Heart left ventricle (tissue), 16 donors: ENCODE measurements at regions not wholly inside any gene's neighbourhood (a gene's known extent, or its start where the extent isn't known, plus 50 kb on each side); places are given as distances from the start of the nearest gene placed in this dataset.

Experiments used
- ATAC-seq, 4 donors: fragments of 200-7000 bp; cut with Tn5 transposase; one replicate each; pipeline ENCODE4 v1.9.1; 2020 to 2022; ENCODE audit warnings: moderate library complexity in 4 of 4, mild to moderate bottlenecking in 3 of 4, moderate number of reproducible peaks in 1 of 4
- DNase-seq, 5 donors: peaks; one replicate each; pipeline ENCODE4 v3.0.0-alpha.2; 2020
- H3K27ac ChIP-seq, 12 donors: fragments of 200-600 bp; sonication (generic) in 4 of 12; one replicate each; pipeline versions ENCODE4 v1.5.0 to v1.8.0; 2016 to 2022; ENCODE audit warnings: mild to moderate bottlenecking in 2 of 12
- H3K27me3 ChIP-seq, 9 donors: fragments of 200-600 bp; sonication (generic) in 2 of 9; one replicate each; pipeline versions ENCODE4 v1.5.1 to v1.8.0; 2016 to 2022; ENCODE audit warnings: mild to moderate bottlenecking in 3 of 9
- H3K36me3 ChIP-seq, 9 donors: fragments of 200-600 bp; sonication (generic) in 2 of 9; one replicate each; pipeline versions ENCODE4 v1.5.0 to v1.8.0; 2018 to 2022; ENCODE audit warnings: mild to moderate bottlenecking in 2 of 9
- H3K4me1 ChIP-seq, 12 donors: fragments of 200-600 bp; sonication (generic) in 4 of 12; one replicate each; pipeline versions ENCODE4 v1.5.0 to v1.8.0; 2016 to 2022; ENCODE audit warnings: mild to moderate bottlenecking in 3 of 12
- H3K4me3 ChIP-seq, 12 donors: fragments of 200-600 bp; sonication (generic) in 4 of 12; one replicate each; pipeline versions ENCODE4 v1.5.0 to v1.8.0; 2017 to 2022; ENCODE audit warnings: mild to moderate bottlenecking in 9 of 12, moderate library complexity in 4 of 12
- H3K9me3 ChIP-seq, 12 donors: fragments of 200-600 bp; sonication (generic) in 4 of 12; one replicate each; pipeline versions ENCODE4 v1.5.0 to v1.8.0; 2016 to 2022; ENCODE audit warnings: mild to moderate bottlenecking in 1 of 12
- CTCF ChIP-seq, 12 donors: fragments of 200-600 bp; sonication (generic) in 4 of 12; IDR thresholded peaks; one replicate each; pipeline versions ENCODE4 v1.5.0 to v1.8.0; 2018 to 2022; ENCODE audit warnings: antibody characterized with exemption in 12 of 12, mild to moderate bottlenecking in 5 of 12
- POLR2A ChIP-seq, 2 donors: fragments of 450-650 bp; IDR thresholded peaks; one replicate each; pipeline ENCODE4 v1.6.1; 2017; ENCODE audit warnings: antibody characterized with exemption in 2 of 2, mild to moderate bottlenecking in 2 of 2, moderate library complexity in 2 of 2
- WGBS, 4 donors: extraction: QIAGEN DNeasy Blood & Tissue Kit in 2 of 4; methylation state at CpG; one replicate each; pipeline versions ENCODE4 v1.1.5 to v1.1.7; 2013 to 2018; 5-methylcytosine and 5-hydroxymethylcytosine counted together
- intact Hi-C, 10 donors: fragments of 100-400 bp; cut with DNase I; formaldehyde crosslinking; loops; one replicate each; pipeline versions ENCODE4 v1.11.1 to v1.14.2; 2022
- donor health status: ischemic (EF 13 %, LVEDD 7.1; RV severe dilation, severe dysfunction).
- donor health status: healthy with polysubstance abuse.
- donor health status: DM: no; HTN: yes; CAD: no.
- donor health status: DM: no; HTN: no; CAD: no.
- donor health status: ischemic (EF 25% LVEDD 6.9; RV normal size, moderate dysfunction).
- donor health status: ischemic (EF 25% LVEDD 5.7; RV mildly dilated, moderate dysfunction).
- donor health status: healthy.
- donor health status: DM: yes; HTN: yes; CAD: no.
- donor health status: ischemic (EF 35%, LVEDD 5.7; RV mildly dilated, moderate dysfunction).
- donor health status: nonischemic (EF 11% LVEDD 7.7; RV severe dilation, severe dysfunction).
- donor health status: DM: yes; HTN: yes; CAD: no.
- donor health status: PGD.
- donor health status: ischemic (EF 29% LVEDD 5.4; RV normal size, mild dysfunction).
- donor health status: nonischemic (EF 23%, LVEDD 6.1; RV moderate dilation, normal function).

DNA sequence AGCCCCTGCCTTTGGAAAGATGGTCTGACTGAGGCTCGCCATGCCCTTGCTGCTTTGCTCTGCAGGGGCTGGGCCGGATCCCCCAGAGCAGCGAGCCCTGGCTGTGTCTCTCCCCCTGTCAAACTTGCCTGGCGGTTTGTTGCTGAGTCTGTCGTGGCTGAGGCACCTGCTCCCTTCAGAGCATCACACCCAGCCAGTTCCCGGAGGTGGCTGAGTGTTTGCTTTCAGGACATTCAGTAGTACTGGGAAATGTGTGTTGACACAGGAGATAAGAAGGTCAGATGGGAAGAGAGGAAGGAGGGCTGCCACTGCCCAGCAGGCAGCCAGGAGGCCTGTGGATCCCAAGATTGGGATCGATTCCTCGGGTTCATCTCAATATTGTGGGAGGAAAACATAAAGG, 62.9 kb downstream of the GADD45G start:
- no peak for DNase-seq
- H3K4me1 ChIP-seq = peaks cover 0 to 10% (median 0%) of the 10 kb centered on the region in 12 donors
- intact Hi-C loops = loop anchor here in 2 of 10 donors (10.0 kb wide), 1 partner anchor 63 kb away; the partner anchor contains the start of gene GADD45G (in 2 of the 2)
- H3K27me3 ChIP-seq = no peaks in the 10 kb centered on the region
- H3K36me3 ChIP-seq = no peaks in the 10 kb centered on the region
- H3K27ac ChIP-seq = no peak overlapping the region
- no peak overlapping the region for H3K4me3 ChIP-seq
- peak in 1 of 4 donors; percentile 79 for ATAC-seq
- TF ChIP-seq POLR2A (IDR thresholded peaks at IDR 0.05) (no peak), CTCF (IDR thresholded peaks at IDR 0.05) (no peak)
- no peaks in the 10 kb centered on the region for H3K9me3 ChIP-seq
- WGBS, 4 donors = 52 to 67% (median 60%) methylated on average over 8 of the region's 8 CpGs

- H3K36me3 ChIP-seq = no peaks in the 10 kb centered on the region
- H3K27ac ChIP-seq = no peak overlapping the region
- DNase-seq (no peak), ATAC-seq (no peak)
- H3K4me3 ChIP-seq = no peak overlapping the region
- H3K27me3 ChIP-seq = no peaks in the 10 kb centered on the region
- intact Hi-C loops = loop anchor here in 2 of 10 donors (10.0 kb wide), 1 partner anchor 64 kb away; the partner anchor contains the start of gene GADD45G (in 2 of the 2)
- peaks cover 0 to 6% (median 0%) of the 10 kb centered on the region in 12 donors for H3K4me1 ChIP-seq
- no peaks in the 10 kb centered on the region for H3K9me3 ChIP-seq
- TF ChIP-seq POLR2A (IDR thresholded peaks at IDR 0.05) (no peak), CTCF (IDR thresholded peaks at IDR 0.05) (no peak)
- 65 to 85% (median 82%) methylated on average over 7 of the region's 7 CpGs for WGBS, 4 donors
These were observed 63.5 kb downstream of the GADD45G start for GRCh38 chr9:89668216-89668865.

GRCh38 chr9:89668866-89669246, 64.0 kb downstream of the GADD45G start:
- no peak for TF ChIP-seq POLR2A (IDR thresholded peaks at IDR 0.05)
- TF ChIP-seq CTCF (IDR thresholded peaks at IDR 0.05) = no peak
- Histone ChIP-seq H3K27ac (no peak overlapping the region), H3K4me3 (no peak overlapping the region), H3K4me1 (peaks cover 0 to 6% (median 0%) of the 10 kb centered on the region in 12 donors), H3K27me3 (no peaks in the 10 kb centered on the region), H3K9me3 (no peaks in the 10 kb centered on the region), H3K36me3 (no peaks in the 10 kb centered on the region)
- DNase-seq (no peak), ATAC-seq (no peak)
- intact Hi-C loops = loop anchor here in 2 of 10 donors (10.0 kb wide), 1 partner anchor 64 kb away; the partner anchor contains the start of gene GADD45G (in 2 of the 2)
- 97 to 100% (median 99%) methylated on average over 2 of the region's 2 CpGs for WGBS, 4 donors

GRCh38 chr9:89669361-89669842, 64.6 kb downstream of the GADD45G start:
- H3K36me3 ChIP-seq = no peaks in the 10 kb centered on the region
- H3K27ac ChIP-seq = no peak overlapping the region
- H3K27me3 ChIP-seq = no peaks in the 10 kb centered on the region
- 71 to 100% (median 96%) methylated on average over 2 of the region's 2 CpGs for WGBS, 4 donors
- no peak for DNase-seq
- no peaks in the 10 kb centered on the region for H3K9me3 ChIP-seq
- no peak overlapping the region for H3K4me3 ChIP-seq
- peaks cover 0 to 6% (median 0%) of the 10 kb centered on the region in 12 donors for H3K4me1 ChIP-seq
- TF ChIP-seq POLR2A (IDR thresholded peaks at IDR 0.05) = no peak
- TF ChIP-seq CTCF (IDR thresholded peaks at IDR 0.05) = no peak
- intact Hi-C loops = loop anchor here in 2 of 10 donors (10.0 kb wide), 1 partner anchor 65 kb away; the partner anchor contains the start of gene GADD45G (in 2 of the 2)
- no peak for ATAC-seq
